HG02884 (cell line): ENCODE measurements at regions not wholly inside any gene's neighbourhood (a gene's known extent, or its start where the extent isn't known, plus 50 kb on each side); places are given as distances from the start of the nearest gene placed in this dataset.
"Not testable (repeated sequence)": the region's sequence is repeated elsewhere in the genome, so short reads cannot be mapped to it uniquely, and the experiment has no call there.

Source experiments
- ATAC-seq: cut with Tn5 transposase; IDR thresholded peaks from one replicate; pipeline ENCODE4 v1.9.1; 2021; ENCODE audit warnings: mild to moderate bottlenecking, moderate library complexity; ENCODE audit not compliant: unreplicated experiment

- ATAC-seq: no peak
These were observed 98.3 kb downstream of the BMP4 start for GRCh38 chr14:53858345-53858684.

- ATAC-seq: no peak
These were observed 98.8 kb downstream of the BMP4 start for GRCh38 chr14:53857625-53858344.

- ATAC-seq: no peak
These were observed 101.1 kb downstream of the BMP4 start for GRCh38 chr14:53855574-53855973.

GRCh38 chr14:53855127-53855526, 101.5 kb downstream of the BMP4 start:
- ATAC-seq: no peak

- ATAC-seq: no peak
These were observed 105.1 kb downstream of the BMP4 start for GRCh38 chr14:53851394-53852090.

- ATAC-seq: no peak
These were observed 105.8 kb downstream of the BMP4 start for GRCh38 chr14:53850714-53851296.

- no peak for ATAC-seq
These were observed 107.1 kb downstream of the BMP4 start for GRCh38 chr14:53849549-53849948.

- ATAC-seq: no peak
These were observed 107.8 kb downstream of the BMP4 start for GRCh38 chr14:53848854-53849253.

- ATAC-seq: no peak
These were observed 108.7 kb downstream of the BMP4 start for GRCh38 chr14:53847881-53848280.

GRCh38 chr14:53847057-53847456, 109.6 kb downstream of the BMP4 start:
- no peak for ATAC-seq

GRCh38 chr14:53845813-53846693, 110.6 kb downstream of the BMP4 start:
- ATAC-seq: no peak

- ATAC-seq: no peak
These were observed 113.7 kb downstream of the BMP4 start for GRCh38 chr14:53842938-53843337.

- no peak for ATAC-seq
These were observed 115.2 kb downstream of the BMP4 start for GRCh38 chr14:53841109-53842099.

GRCh38 chr14:53840444-53840843, 116.2 kb downstream of the BMP4 start:
- ATAC-seq: no peak

- ATAC-seq: no peak
These were observed 118.3 kb downstream of the BMP4 start for GRCh38 chr14:53838374-53838773.

- not testable (repeated sequence) for ATAC-seq
These were observed 119.0 kb downstream of the BMP4 start for GRCh38 chr14:53837656-53838055.

GRCh38 chr14:53836551-53836950, 120.1 kb downstream of the BMP4 start:
- ATAC-seq: no peak

- no peak for ATAC-seq
These were observed 127.8 kb downstream of the BMP4 start for GRCh38 chr14:53828820-53829219.

GRCh38 chr14:53824061-53824460, 132.6 kb downstream of the BMP4 start:
- ATAC-seq: no peak

GRCh38 chr14:53814392-53814791, 142.2 kb downstream of the BMP4 start:
- ATAC-seq: no peak
